ENCODE measurements at regions not wholly inside any gene's neighbourhood (a gene's known extent, or its start where the extent isn't known, plus 50 kb on each side); places are given as distances from the start of the nearest gene placed in this dataset.

- TF ChIP-seq CTCF (IDR thresholded peaks at IDR 0.05): peak in 1 of 7 experiments; percentile 3
- no peak for TF ChIP-seq POLR2A (IDR thresholded peaks at IDR 0.05)
Observed at GRCh38 chr20:53828682-53829254, 235.1 kb upstream of the ZNF217 start.

Measured in body of pancreas (tissue), 4 donors.